ENCODE measurements at regions not wholly inside any gene's neighbourhood (a gene's known extent, or its start where the extent isn't known, plus 50 kb on each side); places are given as distances from the start of the nearest gene placed in this dataset.

- TF ChIP-seq, protein P1, sequence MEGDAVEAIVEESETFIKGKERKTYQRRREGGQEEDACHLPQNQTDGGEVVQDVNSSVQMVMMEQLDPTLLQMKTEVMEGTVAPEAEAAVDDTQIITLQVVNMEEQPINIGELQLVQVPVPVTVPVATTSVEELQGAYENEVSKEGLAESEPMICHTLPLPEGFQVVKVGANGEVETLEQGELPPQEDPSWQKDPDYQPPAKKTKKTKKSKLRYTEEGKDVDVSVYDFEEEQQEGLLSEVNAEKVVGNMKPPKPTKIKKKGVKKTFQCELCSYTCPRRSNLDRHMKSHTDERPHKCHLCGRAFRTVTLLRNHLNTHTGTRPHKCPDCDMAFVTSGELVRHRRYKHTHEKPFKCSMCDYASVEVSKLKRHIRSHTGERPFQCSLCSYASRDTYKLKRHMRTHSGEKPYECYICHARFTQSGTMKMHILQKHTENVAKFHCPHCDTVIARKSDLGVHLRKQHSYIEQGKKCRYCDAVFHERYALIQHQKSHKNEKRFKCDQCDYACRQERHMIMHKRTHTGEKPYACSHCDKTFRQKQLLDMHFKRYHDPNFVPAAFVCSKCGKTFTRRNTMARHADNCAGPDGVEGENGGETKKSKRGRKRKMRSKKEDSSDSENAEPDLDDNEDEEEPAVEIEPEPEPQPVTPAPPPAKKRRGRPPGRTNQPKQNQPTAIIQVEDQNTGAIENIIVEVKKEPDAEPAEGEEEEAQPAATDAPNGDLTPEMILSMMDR (conservative IDR thresholded peaks at IDR 0.05 in 1 of 2, IDR thresholded peaks at IDR 0.05 in 1 of 2; ENCODE audit: extremely low read depth in 1 of 2, insufficient read depth in 1 of 2, low read depth in 1 of 2, low read length in 2 of 2) = no peak
- no peak for TF ChIP-seq EZH2 (IDR thresholded peaks at IDR 0.05; ENCODE audit: borderline replicate concordance, low read length)
Observed at GRCh38 chr1:14057640-14058039, 357.7 kb downstream of the PRDM2 start.

Measured in mammary epithelial cell (primary cell).